Stimulated activated CD4-positive, alpha-beta T cell treated with anti-CD3 and anti-CD28 coated beads, Interleukin-1b, Interleukin-23, amount 100 ng/mL, for 24 hours (primary cell): ENCODE measurements at regions not wholly inside any gene's neighbourhood (a gene's known extent, or its start where the extent isn't known, plus 50 kb on each side); places are given as distances from the start of the nearest gene placed in this dataset.

ENCODE experiments used
- DNase-seq, 4 experiments: peaks; one replicate each; pipeline ENCODE4 v3.0.0-alpha.2; 2020; ENCODE audit warnings: low read depth in 4 of 4, low spot score in 1 of 4

GRCh38 chr1:60461925-60462595 is 388.5 kb upstream of the C1orf87 start:
- no peak for DNase-seq

DNA sequence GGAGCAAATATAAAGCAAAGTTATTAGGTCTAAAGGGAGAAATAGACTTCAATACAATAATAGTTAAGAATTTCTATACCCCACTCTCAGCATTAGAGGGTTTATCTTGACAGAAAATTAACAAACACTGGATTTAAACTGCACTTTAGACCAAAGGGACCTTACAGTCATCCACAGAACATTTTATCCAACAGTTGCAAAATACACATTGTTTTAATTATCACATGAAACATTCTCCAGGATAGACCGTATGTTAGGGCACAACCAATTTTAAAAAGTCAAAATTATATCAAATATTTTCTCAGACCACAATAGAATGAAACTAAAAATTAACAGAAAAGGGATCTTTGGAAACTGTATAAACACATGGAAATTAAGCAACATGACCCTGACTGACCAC is 384.5 kb upstream of the C1orf87 start:
- no peak for DNase-seq

- DNase-seq, result no peak
These were observed 376.3 kb upstream of the C1orf87 start for GRCh38 chr1:60449876-60450275.

DNA sequence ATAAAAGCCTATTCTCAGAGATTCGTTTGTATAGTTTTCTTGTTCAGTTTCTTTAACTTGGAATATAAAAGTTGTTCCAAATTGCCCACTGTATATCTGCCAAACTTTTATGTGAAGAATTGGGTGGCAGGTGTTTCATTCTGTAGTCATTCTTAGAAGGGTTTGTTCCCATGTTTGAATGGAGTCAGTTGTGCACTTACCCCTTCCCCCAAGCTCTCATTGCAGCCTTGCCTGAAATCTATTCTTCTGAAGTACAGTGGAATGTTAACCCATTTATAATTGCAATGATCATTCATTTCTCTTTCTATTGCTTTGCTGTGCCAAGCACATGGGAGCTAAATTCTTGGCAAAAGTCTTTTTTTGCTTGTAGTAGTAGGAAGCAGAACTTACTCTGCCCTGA is 375.3 kb upstream of the C1orf87 start:
- no peak for DNase-seq

GRCh38 chr1:60444680-60445079 is 371.1 kb upstream of the C1orf87 start:
- DNase-seq, result no peak

DNA sequence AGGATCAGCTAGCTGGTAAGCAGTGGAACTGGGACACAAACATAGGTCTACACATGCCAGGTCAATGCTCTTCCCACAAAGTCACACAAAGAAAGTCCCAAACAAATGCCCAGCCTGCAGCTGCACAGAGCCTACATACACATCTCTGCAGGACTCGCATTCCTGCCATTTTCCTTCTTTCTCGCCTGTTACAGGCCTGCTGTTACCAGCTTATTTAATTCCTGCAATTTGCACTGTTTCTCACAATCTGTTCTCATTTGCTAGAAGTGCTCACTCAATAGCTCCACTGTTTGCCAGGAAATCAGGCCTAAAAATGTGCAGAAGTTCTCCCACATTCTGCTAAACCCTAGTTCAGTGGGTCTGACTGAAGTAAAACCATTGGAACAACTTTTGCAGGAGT is 362.6 kb upstream of the C1orf87 start:
- no peak for DNase-seq

DNA sequence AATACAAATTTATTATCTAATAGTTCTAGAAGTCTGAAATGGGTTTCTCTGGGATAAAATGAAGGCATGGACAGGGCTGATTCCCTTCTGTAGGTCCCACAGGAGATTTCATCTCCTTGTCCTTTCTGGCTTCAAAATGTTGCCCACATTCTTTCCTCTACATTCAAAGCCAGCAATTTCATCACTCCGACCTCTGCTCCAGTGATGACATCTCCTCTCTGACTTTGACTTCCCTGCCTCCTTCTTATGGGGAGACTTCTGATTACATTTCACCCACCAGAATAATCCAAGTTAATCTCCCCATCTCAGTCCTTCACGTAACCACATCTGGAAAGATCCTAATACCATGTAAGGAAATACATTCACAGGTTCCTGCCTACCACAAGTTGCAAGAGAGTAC is 358.0 kb upstream of the C1orf87 start:
- DNase-seq, result no peak

- DNase-seq, result no peak
These were observed 356.8 kb upstream of the C1orf87 start for GRCh38 chr1:60430375-60430774.

DNA sequence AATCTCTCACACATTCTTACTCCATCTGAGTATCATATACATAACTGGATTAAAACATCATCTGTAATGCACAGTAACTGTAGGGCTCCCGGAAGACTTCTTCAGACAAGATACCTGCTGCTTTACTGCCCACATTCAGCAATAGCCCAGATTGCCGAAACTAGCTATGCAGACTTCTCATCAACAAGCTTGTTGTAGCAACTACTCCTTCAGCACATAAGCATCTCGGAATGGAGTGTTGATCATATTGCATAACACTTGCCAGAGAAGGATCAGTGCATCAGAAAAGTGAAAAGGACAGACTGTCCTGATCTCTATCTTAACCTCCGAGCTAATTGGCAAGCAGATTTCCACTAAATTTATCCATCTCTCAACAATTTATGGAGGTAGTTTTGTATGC is 354.6 kb upstream of the C1orf87 start:
- DNase-seq, result no peak

GRCh38 chr1:60427701-60428100 is 354.1 kb upstream of the C1orf87 start:
- DNase-seq, result no peak

- DNase-seq, result no peak
These were observed 353.6 kb upstream of the C1orf87 start for GRCh38 chr1:60427194-60427593.

DNA sequence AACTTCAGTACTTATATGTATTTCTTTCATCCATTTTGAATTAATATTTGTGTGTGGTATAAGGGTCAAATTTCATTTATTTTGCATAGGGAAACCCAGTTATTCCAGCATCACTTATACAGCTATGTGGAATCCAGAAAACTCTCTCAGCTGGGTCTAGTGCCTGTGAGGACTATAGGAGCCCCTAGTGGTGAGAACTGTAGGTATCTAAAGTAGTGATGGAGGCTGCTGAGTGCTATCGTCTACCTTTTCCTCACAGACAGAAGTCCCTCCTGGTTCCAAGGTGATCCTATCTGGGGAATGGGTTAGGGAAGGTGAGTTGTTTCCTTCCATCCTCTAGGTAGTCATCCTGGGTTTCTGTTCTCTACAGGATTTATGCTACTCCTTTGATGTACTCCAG is 352.0 kb upstream of the C1orf87 start:
- no peak for DNase-seq

DNA sequence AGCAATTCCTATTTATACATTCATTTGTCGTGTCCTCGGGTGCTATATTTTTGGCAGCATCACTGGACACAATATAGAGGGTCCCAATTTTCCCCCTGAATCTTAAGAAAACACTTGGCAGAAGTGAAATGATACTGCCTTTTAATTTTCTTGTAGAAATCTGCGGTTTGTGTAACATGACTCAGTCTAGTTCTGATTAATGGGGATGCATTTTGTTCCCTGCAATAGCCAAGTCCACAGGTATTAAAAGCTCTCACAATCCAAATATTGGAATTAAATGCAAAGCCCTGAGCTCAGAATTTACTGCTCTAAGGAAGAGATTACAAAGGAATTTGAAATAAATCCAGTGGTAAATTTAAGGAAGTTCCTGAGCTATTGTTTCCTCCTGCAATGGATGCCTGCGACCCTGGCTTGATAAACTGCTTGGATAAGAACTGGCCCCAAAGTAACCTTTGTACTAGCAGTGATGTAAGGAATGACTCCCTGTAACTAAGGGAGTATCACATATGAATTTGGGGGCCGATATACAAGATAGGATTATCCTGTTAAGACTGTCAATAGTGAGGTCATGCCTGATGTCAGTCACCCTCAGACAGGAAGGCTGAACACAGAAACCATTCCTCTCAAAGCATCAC is 349.7 kb upstream of the C1orf87 start:
- DNase-seq, result no peak

DNA sequence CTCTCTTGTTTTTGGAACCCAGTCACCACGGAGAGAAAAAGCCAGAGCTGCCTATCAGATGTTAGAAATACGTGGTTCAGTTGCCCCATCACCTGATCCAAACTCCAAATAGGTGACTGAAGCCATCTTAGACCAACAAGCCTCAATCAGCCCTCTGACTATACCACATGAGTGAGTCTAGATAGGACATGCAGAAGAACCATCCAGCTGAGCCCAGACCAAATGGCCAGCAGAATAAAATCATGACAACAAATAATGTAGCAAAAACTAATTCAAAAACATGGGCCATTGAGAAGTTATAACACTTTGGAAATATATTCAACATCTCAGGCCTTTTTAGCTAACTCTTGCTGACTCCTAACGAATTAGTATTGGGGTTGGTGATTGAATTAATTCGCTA is 348.4 kb upstream of the C1orf87 start:
- no peak for DNase-seq

GRCh38 chr1:60419023-60419422 is 345.5 kb upstream of the C1orf87 start:
- DNase-seq, result no peak

DNA sequence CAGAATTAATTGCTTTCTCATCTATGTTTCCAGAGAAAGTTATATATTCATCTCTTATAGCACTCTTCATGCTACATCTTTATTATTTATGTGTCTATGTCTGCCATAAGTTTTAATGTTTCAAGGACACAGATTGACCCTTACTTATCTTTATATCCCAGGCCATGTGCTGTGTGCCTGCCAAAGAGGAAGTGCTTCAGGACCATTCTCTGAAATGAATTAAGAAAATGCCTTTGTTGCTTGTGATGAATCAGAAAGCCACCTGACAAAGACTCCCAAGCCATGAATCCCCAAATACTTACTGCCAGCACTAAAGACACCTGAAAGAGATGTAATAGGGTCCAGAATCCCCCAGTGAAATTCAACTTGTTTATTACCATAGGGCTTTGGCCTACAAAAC is 342.1 kb upstream of the C1orf87 start:
- DNase-seq, result no peak

- DNase-seq, result no peak
These were observed 339.5 kb upstream of the C1orf87 start for GRCh38 chr1:60413091-60413490.

- DNase-seq, result no peak
These were observed 338.0 kb upstream of the C1orf87 start for GRCh38 chr1:60411591-60411990.

GRCh38 chr1:60402816-60403215 is 329.2 kb upstream of the C1orf87 start:
- DNase-seq, result no peak

DNA sequence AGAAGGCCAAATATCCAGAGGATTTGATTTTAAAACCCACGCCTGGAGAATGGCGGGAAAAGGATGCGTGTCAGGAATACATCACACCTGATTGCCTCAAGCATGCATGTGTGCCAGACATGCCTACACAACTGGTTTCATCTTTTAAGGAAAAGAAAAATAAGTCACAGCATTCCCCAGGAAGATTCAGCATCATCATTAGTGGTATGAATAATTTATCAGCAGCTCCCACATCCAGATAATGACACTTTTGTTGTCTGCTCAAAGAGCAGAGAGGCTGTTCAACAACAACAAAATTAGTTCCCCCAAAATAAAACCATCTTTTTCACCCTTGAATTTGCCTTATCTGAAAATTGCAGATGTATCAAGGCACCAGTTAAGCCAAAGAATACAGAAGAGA is 328.6 kb upstream of the C1orf87 start:
- no peak for DNase-seq

DNA sequence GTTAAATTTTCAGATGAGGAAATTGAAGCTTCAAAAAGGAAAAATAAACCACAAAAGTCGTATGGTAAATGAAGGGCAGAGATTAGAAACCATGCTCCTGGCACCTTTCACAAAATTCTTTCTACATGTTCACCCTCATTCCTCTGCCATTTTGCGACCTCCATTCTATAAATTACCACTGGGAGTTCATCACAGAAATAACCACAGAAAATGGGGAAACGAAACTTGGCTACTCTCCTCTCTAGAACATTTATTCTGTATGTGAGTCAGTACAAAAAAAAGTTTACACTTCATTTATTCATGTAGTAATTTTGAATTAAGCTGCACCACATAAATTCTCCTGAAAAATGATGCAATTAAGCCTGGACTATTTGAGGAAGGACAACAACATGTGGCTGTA is 320.9 kb upstream of the C1orf87 start:
- no peak for DNase-seq

- DNase-seq, result no peak
These were observed 317.2 kb upstream of the C1orf87 start for GRCh38 chr1:60390593-60391282.
